Panc1 (cell line): ENCODE measurements at regions not wholly inside any gene's neighbourhood (a gene's known extent, or its start where the extent isn't known, plus 50 kb on each side); places are given as distances from the start of the nearest gene placed in this dataset.

ENCODE experiments used
- ATAC-seq: fragments of 200-7000 bp; cut with Tn5 transposase; 2 replicates; pipeline ENCODE4 v1.9.1; 2020; ENCODE audit warnings: mild to moderate bottlenecking, moderate library complexity
- BruUV-seq: library from RNA; stranded (reverse); fragments of 400-500 nt; replicated peaks from 2 replicates; lab custom pipeline; 2021; lab: Mats Ljungman, UMichigan
- CTCF ChIA-PET: fragments of 300-600 bp; sonication (Branson Sonifier 250); formaldehyde crosslinking; loops from one replicate; lab custom pipeline; 2022; ENCODE audit warnings: antibody characterized with exemption; lab: Charles Lee
- POLR2A ChIA-PET: fragments of 300-600 bp; sonication (Branson Sonifier 250); formaldehyde crosslinking; loops from one replicate; lab custom pipeline; 2022; ENCODE audit warnings: antibody characterized with exemption; lab: Charles Lee
- DNase-seq: peaks from one replicate; pipeline ENCODE4 v3.0.0-alpha.2; 2010; ENCODE audit warnings: low read depth, low spot score
- H3K27ac ChIP-seq: 2 replicates; pipeline ENCODE4 v1.5.1; 2011; ENCODE audit warnings: mild to moderate bottlenecking, low read length, inconsistent platforms
- H3K27me3 ChIP-seq: fragments of 200-500 bp; sonication (Bioruptor generic); 2 replicates; pipeline ENCODE4 v1.6.0; 2014; ENCODE audit warnings: low read length, inconsistent platforms; ENCODE audit not compliant: control insufficient read depth, insufficient read depth
- H3K36me3 ChIP-seq: fragments of 200-500 bp; sonication (Bioruptor generic); 2 replicates; pipeline ENCODE4 v1.5.1; 2014; ENCODE audit warnings: inconsistent platforms, mild to moderate bottlenecking, low read length, moderate library complexity; ENCODE audit not compliant: control insufficient read depth, insufficient read depth
- H3K4me1 ChIP-seq: 2 replicates; pipeline ENCODE4 v1.5.1; 2011; ENCODE audit warnings: inconsistent platforms, mild to moderate bottlenecking, low read length, moderate library complexity; ENCODE audit not compliant: control insufficient read depth, insufficient read depth
- H3K4me3 ChIP-seq, 2 experiments: 2 replicates each; pipeline ENCODE4 v1.5.1; 2011 to 2012; ENCODE audit warnings: low read depth in 2 of 2, low read length in 2 of 2, mild to moderate bottlenecking in 2 of 2, inconsistent platforms in 1 of 2, moderate library complexity in 1 of 2
- H3K9me3 ChIP-seq: fragments of 200-500 bp; sonication (Bioruptor generic); 2 replicates; pipeline ENCODE4 v1.5.1; 2014; ENCODE audit warnings: low read depth, mild to moderate bottlenecking, inconsistent platforms, low read length, moderate library complexity; ENCODE audit not compliant: control insufficient read depth, insufficient read depth
- CTCF ChIP-seq: fragments of 450-650 bp; IDR thresholded peaks from 2 replicates; pipeline ENCODE4 v1.5.1; 2017; ENCODE audit warnings: mild to moderate bottlenecking
- POLR2AphosphoS5 ChIP-seq: IDR thresholded peaks from 2 replicates; pipeline ENCODE4 v1.6.1; 2012; ENCODE audit warnings: mild to moderate bottlenecking, low read depth, low read length, moderate library complexity
- REST ChIP-seq, 2 experiments: IDR thresholded peaks; 2 replicates each; pipeline ENCODE4 v1.6.1; 2011 to 2012; ENCODE audit warnings: low read depth in 2 of 2, control low read depth in 1 of 2, low read length in 1 of 2, mild to moderate bottlenecking in 1 of 2, moderate library complexity in 1 of 2; ENCODE audit not compliant: insufficient read depth in 1 of 2
- SIN3A ChIP-seq: IDR thresholded peaks from 2 replicates; pipeline ENCODE4 v1.6.1; 2012; ENCODE audit warnings: low read depth, mild to moderate bottlenecking, low read length, moderate library complexity, borderline replicate concordance; ENCODE audit not compliant: insufficient read depth
- TCF7L2 ChIP-seq: IDR thresholded peaks from 2 replicates; pipeline ENCODE4 v1.6.1; 2011; ENCODE audit warnings: mild to moderate bottlenecking, low read depth, low read length, inconsistent platforms
- in situ Hi-C: cut with HindIII; loops from 2 replicates; pipeline ENCODE4 v1.10.0; 2016; ENCODE audit warnings: low sequenced_read_pairs, low pct_unique_long_range_greater_than_20kb
- intact Hi-C: fragments of 100-400 bp; cut with micrococcal nuclease; formaldehyde crosslinking; loops from one replicate; pipeline ENCODE4 v1.10.0; 2022; ENCODE audit not compliant: unreplicated experiment

GRCh38 chr20:58592076-58592695 is 58.9 kb upstream of the STX16 start:
- POLR2A ChIA-PET = no interaction called here
- no peak for TF ChIP-seq TCF7L2
- no peak for TF ChIP-seq CTCF
- TF ChIP-seq SIN3A = no peak
- TF ChIP-seq REST (IDR thresholded peaks at IDR 0.05; ENCODE audit: insufficient read depth in 1 of 2, low read depth in 2 of 2, low read length in 1 of 2) = no peak
- TF ChIP-seq POLR2AphosphoS5 = no peak
- no peak overlapping the region for H3K4me3 ChIP-seq
- no peaks in the 10 kb centered on the region for H3K36me3 ChIP-seq
- in situ Hi-C loops = no loop called here
- H3K27ac ChIP-seq = no peak overlapping the region
- DNase-seq (no peak), ATAC-seq (no peak)
- CTCF ChIA-PET = no interaction called here
- intact Hi-C loops = no loop called here
- BruUV-seq = no TSS peak
- no peaks in the 10 kb centered on the region for H3K4me1 ChIP-seq
- H3K27me3 ChIP-seq = no peaks in the 10 kb centered on the region
- no peaks in the 10 kb centered on the region for H3K9me3 ChIP-seq

- no peaks in the 10 kb centered on the region for H3K9me3 ChIP-seq
- H3K27ac ChIP-seq = no peak overlapping the region
- intact Hi-C loops = no loop called here
- no TSS peak for BruUV-seq
- TF ChIP-seq CTCF (no peak), REST (IDR thresholded peaks at IDR 0.05; ENCODE audit: insufficient read depth in 1 of 2, low read depth in 2 of 2, low read length in 1 of 2) (no peak), SIN3A (no peak), POLR2AphosphoS5 (no peak), TCF7L2 (no peak)
- no peaks in the 10 kb centered on the region for H3K36me3 ChIP-seq
- no peaks in the 10 kb centered on the region for H3K4me1 ChIP-seq
- H3K27me3 ChIP-seq = no peaks in the 10 kb centered on the region
- ATAC-seq (no peak), DNase-seq (no peak)
- POLR2A ChIA-PET = no interaction called here
- no peak overlapping the region for H3K4me3 ChIP-seq
- in situ Hi-C loops = no loop called here
- CTCF ChIA-PET = interaction anchor here (0.7 kb wide), 1 partner anchor 61 kb away, joined by 8 read pairs; no protein-coding TSS in a partner anchor
Measured at GRCh38 chr20:58590679-58591473, 60.2 kb upstream of the STX16 start.
